GM23338 (cell line): ENCODE measurements at regions not wholly inside any gene's neighbourhood (a gene's known extent, or its start where the extent isn't known, plus 50 kb on each side); places are given as distances from the start of the nearest gene placed in this dataset.

Source experiments
- ATAC-seq: fragments of 200-7000 bp; cut with Tn5 transposase; 3 replicates; pipeline ENCODE4 v1.9.1; 2020
- DNase-seq: peaks from one replicate; pipeline ENCODE4 v3.0.0-alpha.2; 2015; ENCODE audit warnings: low spot score
- H2AFZ ChIP-seq: fragments of 200-600 bp; sonication (generic); 2 replicates; pipeline ENCODE4 v1.8.0; 2016; ENCODE audit warnings: antibody characterized with exemption, mild to moderate bottlenecking, moderate library complexity
- H3F3A ChIP-seq: fragments of 200-600 bp; sonication (generic); replicated peaks from 2 replicates; pipeline ENCODE4 v1.8.0; 2017; ENCODE audit warnings: antibody characterized with exemption, mixed run types, low read depth
- H3K27ac ChIP-seq: fragments of 200-600 bp; sonication (generic); 2 replicates; pipeline ENCODE4 v1.6.1; 2016; ENCODE audit warnings: low read depth
- H3K27me3 ChIP-seq: fragments of 200-600 bp; sonication (generic); 2 replicates; pipeline ENCODE4 v1.8.0; 2016; ENCODE audit warnings: mild to moderate bottlenecking, mixed run types, moderate library complexity; ENCODE audit not compliant: insufficient read depth
- H3K36me3 ChIP-seq: fragments of 200-600 bp; sonication (generic); 2 replicates; pipeline ENCODE4 v1.8.0; 2016; ENCODE audit warnings: mild to moderate bottlenecking; ENCODE audit not compliant: insufficient read depth
- H3K4me1 ChIP-seq: fragments of 200-600 bp; sonication (generic); 2 replicates; pipeline ENCODE4 v1.8.0; 2016; ENCODE audit warnings: mild to moderate bottlenecking, moderate library complexity; ENCODE audit not compliant: insufficient read depth
- H3K4me2 ChIP-seq: fragments of 200-600 bp; sonication (generic); 2 replicates; pipeline ENCODE4 v1.7.1; 2017; ENCODE audit warnings: mixed run types
- H3K4me3 ChIP-seq: fragments of 200-600 bp; sonication (generic); 2 replicates; pipeline ENCODE4 v1.6.1; 2016; ENCODE audit warnings: mixed run types
- H3K79me2 ChIP-seq: fragments of 200-600 bp; sonication (generic); replicated peaks from 2 replicates; pipeline ENCODE4 v1.8.0; 2017; ENCODE audit warnings: mild to moderate bottlenecking; ENCODE audit not compliant: insufficient read depth
- H3K9me2 ChIP-seq: fragments of 200-600 bp; sonication (generic); 2 replicates; pipeline ENCODE4 v1.8.0; 2017; ENCODE audit not compliant: insufficient read depth
- H4K20me1 ChIP-seq: fragments of 200-600 bp; sonication (generic); replicated peaks from 2 replicates; pipeline ENCODE4 v1.8.0; 2017; ENCODE audit warnings: mild to moderate bottlenecking; ENCODE audit not compliant: insufficient read depth
- H3K27ac Mint-ChIP-seq: 2 replicates; pipeline ENCODE4 v1.8.0; 2020; ENCODE audit warnings: inconsistent platforms, mild to moderate bottlenecking, moderate library complexity, mixed read lengths
- H3K27me3 Mint-ChIP-seq: 3 replicates; pipeline ENCODE4 v1.8.0; 2022; ENCODE audit warnings: low read depth, mild to moderate bottlenecking, moderate library complexity, mixed read lengths, inconsistent platforms; ENCODE audit not compliant: insufficient read depth, poor library complexity
- H3K36me3 Mint-ChIP-seq: 3 replicates; pipeline ENCODE4 v1.8.0; 2021; ENCODE audit warnings: low read depth, mild to moderate bottlenecking, inconsistent platforms, moderate library complexity, mixed read lengths
- H3K4me1 Mint-ChIP-seq: 3 replicates; pipeline ENCODE4 v1.8.0; 2020; ENCODE audit warnings: mild to moderate bottlenecking, inconsistent platforms, mixed read lengths
- H3K4me3 Mint-ChIP-seq: 3 replicates; pipeline ENCODE4 v1.8.0; 2021; ENCODE audit warnings: moderate library complexity, mild to moderate bottlenecking, inconsistent platforms, mixed read lengths
- H3K9me3 Mint-ChIP-seq: 3 replicates; pipeline ENCODE4 v1.8.0; 2020; ENCODE audit warnings: moderate library complexity, mild to moderate bottlenecking, inconsistent platforms, mixed read lengths
- EZH2 ChIP-seq: fragments of 200-600 bp; sonication (generic); IDR thresholded peaks from one replicate; pipeline ENCODE4 v1.8.0; 2017; ENCODE audit warnings: antibody characterized with exemption, mild to moderate bottlenecking, low read depth; ENCODE audit not compliant: unreplicated experiment
- EZH2phosphoT487 ChIP-seq: fragments of 200-600 bp; sonication (generic); IDR thresholded peaks from one replicate; pipeline ENCODE4 v1.8.1; 2018; ENCODE audit warnings: antibody characterized with exemption; ENCODE audit not compliant: unreplicated experiment
- JUNB ChIP-seq: IDR thresholded peaks from one replicate; pipeline ENCODE4 v1.6.1; 2016; ENCODE audit warnings: antibody characterized with exemption; ENCODE audit not compliant: unreplicated experiment
- POLR2AphosphoS5 ChIP-seq: IDR thresholded peaks from 2 replicates; pipeline ENCODE4 v1.6.1; 2016; ENCODE audit warnings: antibody characterized with exemption, low read depth
- STAT1 ChIP-seq: IDR thresholded peaks from one replicate; pipeline ENCODE4 v1.6.1; 2016; ENCODE audit warnings: antibody characterized with exemption; ENCODE audit not compliant: unreplicated experiment
- ZNF114 ChIP-seq: fragments of 250-450 bp; sonication (Bioruptor Pico); IDR thresholded peaks from 2 replicates; pipeline ENCODE4 v1.5.0; 2020; ENCODE audit warnings: mild to moderate bottlenecking, moderate library complexity
- ZNF331 ChIP-seq: fragments of 250-450 bp; sonication (Bioruptor Pico); IDR thresholded peaks from 2 replicates; pipeline ENCODE4 v1.5.0; 2020; ENCODE audit warnings: low read depth, mild to moderate bottlenecking, moderate library complexity
- TF ChIP-seq, protein P1 (sequence below): IDR thresholded peaks from one replicate; pipeline ENCODE4 v1.6.1; 2018; ENCODE audit warnings: antibody characterized with exemption; ENCODE audit not compliant: unreplicated experiment

DNA sequence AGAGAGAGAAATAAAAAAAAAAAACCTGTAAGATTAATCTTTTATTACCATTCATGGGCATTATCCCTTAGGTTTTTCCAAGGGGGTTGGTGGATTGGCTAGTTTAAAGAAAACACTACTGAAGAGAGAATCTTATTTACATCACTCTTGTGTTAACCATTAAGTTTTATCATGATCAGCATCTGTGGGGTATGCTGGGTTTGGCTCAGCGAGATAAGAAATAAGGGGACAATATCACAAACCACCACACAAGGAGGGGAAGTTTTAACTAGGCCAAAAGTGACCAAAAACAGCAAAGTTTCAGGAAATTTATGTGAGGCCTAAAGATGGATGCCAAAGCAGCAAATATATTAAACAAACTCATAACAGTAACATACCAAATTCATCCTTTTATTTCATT, 548.6 kb downstream of the SLC16A7 start:
- Histone ChIP-seq H4K20me1 (no peaks in the 10 kb centered on the region), H3K9me2 (no peaks in the 10 kb centered on the region), H3K4me3 (no peak overlapping the region), H3K27me3 (no peaks in the 10 kb centered on the region), H3K36me3 (no peaks in the 10 kb centered on the region), H3K79me2 (no peaks in the 10 kb centered on the region), H3F3A (no peaks in the 10 kb centered on the region), H3K27ac (no peak overlapping the region), H3K4me1 (no peaks in the 10 kb centered on the region), H2AFZ (no peak overlapping the region), H3K4me2 (no peak overlapping the region)
- H3K4me1 Mint-ChIP-seq, result peaks cover 8% of the 10 kb centered on the region
- H3K36me3 Mint-ChIP-seq, result no peaks in the 10 kb centered on the region
- ATAC-seq (no peak), DNase-seq (no peak)
- no peaks in the 10 kb centered on the region for H3K27me3 Mint-ChIP-seq
- H3K27ac Mint-ChIP-seq, result no peak overlapping the region
- TF ChIP-seq ZNF114 (CRISPR knock-in tag) (no peak), EZH2phosphoT487 (no peak), ZNF331 (CRISPR knock-in tag) (no peak)
- TF ChIP-seq, protein P1, sequence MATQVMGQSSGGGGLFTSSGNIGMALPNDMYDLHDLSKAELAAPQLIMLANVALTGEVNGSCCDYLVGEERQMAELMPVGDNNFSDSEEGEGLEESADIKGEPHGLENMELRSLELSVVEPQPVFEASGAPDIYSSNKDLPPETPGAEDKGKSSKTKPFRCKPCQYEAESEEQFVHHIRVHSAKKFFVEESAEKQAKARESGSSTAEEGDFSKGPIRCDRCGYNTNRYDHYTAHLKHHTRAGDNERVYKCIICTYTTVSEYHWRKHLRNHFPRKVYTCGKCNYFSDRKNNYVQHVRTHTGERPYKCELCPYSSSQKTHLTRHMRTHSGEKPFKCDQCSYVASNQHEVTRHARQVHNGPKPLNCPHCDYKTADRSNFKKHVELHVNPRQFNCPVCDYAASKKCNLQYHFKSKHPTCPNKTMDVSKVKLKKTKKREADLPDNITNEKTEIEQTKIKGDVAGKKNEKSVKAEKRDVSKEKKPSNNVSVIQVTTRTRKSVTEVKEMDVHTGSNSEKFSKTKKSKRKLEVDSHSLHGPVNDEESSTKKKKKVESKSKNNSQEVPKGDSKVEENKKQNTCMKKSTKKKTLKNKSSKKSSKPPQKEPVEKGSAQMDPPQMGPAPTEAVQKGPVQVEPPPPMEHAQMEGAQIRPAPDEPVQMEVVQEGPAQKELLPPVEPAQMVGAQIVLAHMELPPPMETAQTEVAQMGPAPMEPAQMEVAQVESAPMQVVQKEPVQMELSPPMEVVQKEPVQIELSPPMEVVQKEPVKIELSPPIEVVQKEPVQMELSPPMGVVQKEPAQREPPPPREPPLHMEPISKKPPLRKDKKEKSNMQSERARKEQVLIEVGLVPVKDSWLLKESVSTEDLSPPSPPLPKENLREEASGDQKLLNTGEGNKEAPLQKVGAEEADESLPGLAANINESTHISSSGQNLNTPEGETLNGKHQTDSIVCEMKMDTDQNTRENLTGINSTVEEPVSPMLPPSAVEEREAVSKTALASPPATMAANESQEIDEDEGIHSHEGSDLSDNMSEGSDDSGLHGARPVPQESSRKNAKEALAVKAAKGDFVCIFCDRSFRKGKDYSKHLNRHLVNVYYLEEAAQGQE, result no peak
- no peaks in the 10 kb centered on the region; the same call in 2 of the 3 replicates for H3K9me3 Mint-ChIP-seq
- no peak overlapping the region for H3K4me3 Mint-ChIP-seq

DNA sequence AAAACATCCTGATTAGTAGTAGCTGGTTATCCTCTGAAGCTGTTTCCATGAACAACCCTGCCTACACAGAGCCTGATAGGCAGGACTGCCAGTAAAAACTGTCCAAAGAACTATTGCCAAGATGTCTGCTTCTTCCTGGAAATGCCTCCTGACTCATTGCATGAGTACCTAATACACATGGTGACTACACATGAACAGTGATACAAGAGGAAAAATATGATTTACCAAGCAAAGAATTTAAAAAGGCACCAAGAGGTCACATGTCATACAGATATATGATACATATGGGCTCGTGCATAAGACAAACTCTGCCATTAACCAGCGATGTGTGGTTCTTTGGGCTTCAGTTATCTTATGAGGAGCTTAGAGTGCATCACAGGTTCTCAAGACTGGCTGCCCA, 552.3 kb downstream of the SLC16A7 start:
- no peak overlapping the region for H3K4me3 ChIP-seq
- ATAC-seq, result no peak
- no peak overlapping the region for H3K27ac ChIP-seq
- H3K27me3 Mint-ChIP-seq, result no peaks in the 10 kb centered on the region
- no peaks in the 10 kb centered on the region; the same call in 2 of the 3 replicates for H3K4me1 Mint-ChIP-seq
- H3K27ac Mint-ChIP-seq, result no peak overlapping the region
- H4K20me1 ChIP-seq, result no peaks in the 10 kb centered on the region
- H3K9me3 Mint-ChIP-seq, result no peaks in the 10 kb centered on the region; the same call in 2 of the 3 replicates
- peaks cover 3% of the 10 kb centered on the region; the same call in 1 of the 3 replicates for H3K36me3 Mint-ChIP-seq
- no peaks in the 10 kb centered on the region for H3K36me3 ChIP-seq
- no peak overlapping the region for H3K4me2 ChIP-seq
- no peak overlapping the region for H2AFZ ChIP-seq
- no peak for DNase-seq
- no peak overlapping the region for H3K4me3 Mint-ChIP-seq
- H3K27me3 ChIP-seq, result no peaks in the 10 kb centered on the region
- TF ChIP-seq POLR2AphosphoS5 (no peak), EZH2 (no peak), JUNB (no peak), ZNF331 (CRISPR knock-in tag) (no peak)
- no peaks in the 10 kb centered on the region for H3K79me2 ChIP-seq
- no peaks in the 10 kb centered on the region for H3K9me2 ChIP-seq
- no peaks in the 10 kb centered on the region for H3K4me1 ChIP-seq
- H3F3A ChIP-seq, result no peaks in the 10 kb centered on the region

DNA sequence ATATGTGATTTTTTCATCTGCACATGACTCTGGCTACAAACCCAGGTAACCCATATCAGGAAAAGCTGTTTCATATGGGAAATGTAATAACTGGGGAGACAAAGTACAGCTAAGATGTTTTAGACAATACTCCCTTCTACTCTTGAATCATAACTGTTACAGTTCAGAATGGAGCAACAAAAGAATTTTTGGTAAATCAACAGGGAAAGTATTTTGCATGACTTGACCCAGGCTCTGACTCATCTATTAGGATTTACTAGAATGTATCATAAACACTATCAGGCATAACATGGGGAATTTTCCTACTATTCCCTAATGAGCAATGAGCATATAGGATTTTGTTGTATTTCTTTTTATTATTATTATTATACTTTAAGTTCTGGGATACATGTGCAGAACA, 553.0 kb downstream of the SLC16A7 start:
- no peak overlapping the region for H2AFZ ChIP-seq
- H3K27ac ChIP-seq, result no peak overlapping the region
- Mint-ChIP-seq H3K9me3 (no peaks in the 10 kb centered on the region; the same call in 2 of the 3 replicates), H3K27ac (no peak overlapping the region), H3K4me1 (no peaks in the 10 kb centered on the region), H3K27me3 (no peaks in the 10 kb centered on the region), H3K4me3 (no peak overlapping the region), H3K36me3 (peaks cover 3% of the 10 kb centered on the region; the same call in 1 of the 3 replicates)
- no peaks in the 10 kb centered on the region for H3F3A ChIP-seq
- no peak overlapping the region for H3K4me3 ChIP-seq
- no peaks in the 10 kb centered on the region for H4K20me1 ChIP-seq
- no peak for ATAC-seq
- H3K79me2 ChIP-seq, result no peaks in the 10 kb centered on the region
- no peak for DNase-seq
- H3K9me2 ChIP-seq, result no peaks in the 10 kb centered on the region
- no peak overlapping the region for H3K4me2 ChIP-seq
- no peaks in the 10 kb centered on the region for H3K4me1 ChIP-seq
- TF ChIP-seq ZNF114 (CRISPR knock-in tag) (no peak), STAT1 (no peak), POLR2AphosphoS5 (no peak)
- H3K36me3 ChIP-seq, result no peaks in the 10 kb centered on the region
- no peaks in the 10 kb centered on the region for H3K27me3 ChIP-seq
